Hepatocyte (in vitro differentiated cells): ENCODE measurements at regions not wholly inside any gene's neighbourhood (a gene's known extent, or its start where the extent isn't known, plus 50 kb on each side); places are given as distances from the start of the nearest gene placed in this dataset.

Experiments used
- EZH2 ChIP-seq: fragments of 200-600 bp; sonication (generic); IDR thresholded peaks from 2 replicates; pipeline ENCODE4 v1.6.1; 2016; ENCODE audit warnings: antibody characterized with exemption, mild to moderate bottlenecking, borderline replicate concordance
- EZH2phosphoT487 ChIP-seq: fragments of 200-600 bp; sonication (generic); IDR thresholded peaks from one replicate; pipeline ENCODE4 v1.6.1; 2018; ENCODE audit warnings: antibody characterized with exemption, mild to moderate bottlenecking, low read depth, moderate library complexity; ENCODE audit not compliant: unreplicated experiment, severe bottlenecking
- TF ChIP-seq, protein P1 (sequence below): fragments of 200-600 bp; sonication (generic); IDR thresholded peaks from 2 replicates; pipeline ENCODE4 v1.5.1; 2016; ENCODE audit warnings: antibody characterized with exemption, mild to moderate bottlenecking; ENCODE audit not compliant: poor library complexity

DNA sequence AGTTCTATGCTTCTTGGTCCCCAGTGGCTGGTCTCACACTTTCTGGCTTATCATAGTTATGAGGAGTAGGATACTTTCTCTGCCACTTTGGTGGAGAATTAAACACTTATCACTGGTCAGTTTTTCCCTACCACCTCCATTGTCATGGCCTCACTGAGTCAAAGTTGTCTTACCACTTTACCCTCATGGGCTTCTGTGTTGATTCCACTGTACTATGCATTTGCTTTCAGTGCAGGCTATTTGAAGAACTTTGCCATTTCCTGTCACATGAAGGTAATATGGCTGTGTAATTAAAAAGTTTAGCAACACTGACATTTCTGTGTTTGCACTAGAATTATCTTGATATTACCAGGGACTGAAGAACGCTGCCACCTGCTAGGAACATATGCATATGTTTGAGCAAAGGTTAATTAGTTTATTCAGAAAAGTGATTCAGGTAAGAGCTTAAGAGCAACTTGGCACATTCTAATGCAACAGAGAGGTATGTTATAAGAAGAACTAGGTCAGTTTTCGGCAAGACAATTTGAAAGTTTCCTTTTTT, 377.3 kb downstream of the PDCD6IP start:
- TF ChIP-seq, protein P1, sequence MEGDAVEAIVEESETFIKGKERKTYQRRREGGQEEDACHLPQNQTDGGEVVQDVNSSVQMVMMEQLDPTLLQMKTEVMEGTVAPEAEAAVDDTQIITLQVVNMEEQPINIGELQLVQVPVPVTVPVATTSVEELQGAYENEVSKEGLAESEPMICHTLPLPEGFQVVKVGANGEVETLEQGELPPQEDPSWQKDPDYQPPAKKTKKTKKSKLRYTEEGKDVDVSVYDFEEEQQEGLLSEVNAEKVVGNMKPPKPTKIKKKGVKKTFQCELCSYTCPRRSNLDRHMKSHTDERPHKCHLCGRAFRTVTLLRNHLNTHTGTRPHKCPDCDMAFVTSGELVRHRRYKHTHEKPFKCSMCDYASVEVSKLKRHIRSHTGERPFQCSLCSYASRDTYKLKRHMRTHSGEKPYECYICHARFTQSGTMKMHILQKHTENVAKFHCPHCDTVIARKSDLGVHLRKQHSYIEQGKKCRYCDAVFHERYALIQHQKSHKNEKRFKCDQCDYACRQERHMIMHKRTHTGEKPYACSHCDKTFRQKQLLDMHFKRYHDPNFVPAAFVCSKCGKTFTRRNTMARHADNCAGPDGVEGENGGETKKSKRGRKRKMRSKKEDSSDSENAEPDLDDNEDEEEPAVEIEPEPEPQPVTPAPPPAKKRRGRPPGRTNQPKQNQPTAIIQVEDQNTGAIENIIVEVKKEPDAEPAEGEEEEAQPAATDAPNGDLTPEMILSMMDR, result no peak
- TF ChIP-seq EZH2phosphoT487 (no peak), EZH2 (no peak)
